Mesendoderm (in vitro differentiated cells): ENCODE measurements at regions not wholly inside any gene's neighbourhood (a gene's known extent, or its start where the extent isn't known, plus 50 kb on each side); places are given as distances from the start of the nearest gene placed in this dataset.

Experiments used
- DNase-seq: peaks from one replicate; pipeline ENCODE4 v3.0.0; 2013
- H2AK5ac ChIP-seq: 2 replicates; pipeline ENCODE4 v1.6.1; 2013; ENCODE audit warnings: low read length, inconsistent platforms
- H2BK120ac ChIP-seq: 2 replicates; pipeline ENCODE4 v1.6.1; 2013; ENCODE audit warnings: low read depth, mild to moderate bottlenecking, low read length, moderate library complexity, mixed read lengths
- H2BK15ac ChIP-seq: replicated peaks from 2 replicates; pipeline ENCODE4 v1.6.1; 2013; ENCODE audit warnings: low read depth, mild to moderate bottlenecking, moderate library complexity
- H2BK5ac ChIP-seq: 2 replicates; pipeline ENCODE4 v1.6.1; 2013; ENCODE audit warnings: low read length, inconsistent platforms
- H3K18ac ChIP-seq: 2 replicates; pipeline ENCODE4 v1.6.1; 2013; ENCODE audit warnings: mild to moderate bottlenecking, low read length, mixed read lengths
- H3K23ac ChIP-seq: one replicate; pipeline ENCODE4 v1.6.1; 2013; ENCODE audit warnings: low read length
- H3K27ac ChIP-seq: 2 replicates; pipeline ENCODE4 v1.5.1; 2013; ENCODE audit warnings: low read depth, mild to moderate bottlenecking, inconsistent platforms, low read length, moderate library complexity
- H3K27me3 ChIP-seq: 2 replicates; pipeline ENCODE4 v1.6.1; 2013; ENCODE audit warnings: low read length, control low read depth, mild to moderate bottlenecking, inconsistent platforms; ENCODE audit not compliant: insufficient read depth, poor library complexity
- H3K36me3 ChIP-seq: 2 replicates; pipeline ENCODE4 v1.6.1; 2013; ENCODE audit warnings: low read length, inconsistent platforms; ENCODE audit not compliant: control insufficient read depth, insufficient read depth
- H3K4ac ChIP-seq: one replicate; pipeline ENCODE4 v1.6.1; 2013; ENCODE audit warnings: low read depth, mild to moderate bottlenecking, low read length, moderate library complexity
- H3K4me1 ChIP-seq: 2 replicates; pipeline ENCODE4 v1.6.1; 2013; ENCODE audit warnings: low read depth, low read length, inconsistent platforms; ENCODE audit not compliant: control insufficient read depth
- H3K4me2 ChIP-seq: 2 replicates; pipeline ENCODE4 v1.6.1; 2013; ENCODE audit warnings: low read length
- H3K4me3 ChIP-seq: 2 replicates; pipeline ENCODE4 v1.5.1; 2013; ENCODE audit warnings: mild to moderate bottlenecking, low read length
- H3K56ac ChIP-seq: one replicate; pipeline ENCODE4 v1.6.1; 2013; ENCODE audit warnings: low read length
- H3K79me1 ChIP-seq: 2 replicates; pipeline ENCODE4 v1.6.1; 2013; ENCODE audit warnings: low read length, inconsistent platforms
- H3K79me2 ChIP-seq: 2 replicates; pipeline ENCODE4 v1.6.1; 2013; ENCODE audit warnings: mild to moderate bottlenecking, low read length; ENCODE audit not compliant: control insufficient read depth, insufficient read depth
- H3K9ac ChIP-seq: 2 replicates; pipeline ENCODE4 v1.6.1; 2013; ENCODE audit warnings: low read length, inconsistent platforms
- H4K5ac ChIP-seq: one replicate; pipeline ENCODE4 v1.6.1; 2013; ENCODE audit warnings: low read length
- H4K8ac ChIP-seq: one replicate; pipeline ENCODE4 v1.6.1; 2013; ENCODE audit warnings: low read depth, mild to moderate bottlenecking, control low read depth, low read length, moderate library complexity
- WGBS: extraction: QIAGEN DNeasy Blood & Tissue Kit; methylation state at CpG from one replicate; pipeline ENCODE4 v1.1.7; 2013; ENCODE audit warnings: low lambda C conversion rate, missing lambda C conversion rate; ENCODE audit not compliant: insufficient coverage; ENCODE audit errors: extremely low coverage; 5-methylcytosine and 5-hydroxymethylcytosine counted together

- Histone ChIP-seq H3K79me1 (no peaks in the 10 kb centered on the region), H3K27ac (no peak overlapping the region), H2AK5ac (no peak overlapping the region), H3K56ac (no peak overlapping the region), H4K8ac (no peak overlapping the region), H3K18ac (no peak overlapping the region), H3K27me3 (no peaks in the 10 kb centered on the region), H3K4ac (no peak overlapping the region), H2BK120ac (no peak overlapping the region), H4K5ac (no peak overlapping the region), H3K23ac (no peak overlapping the region), H3K4me3 (no peak overlapping the region), H2BK5ac (no peak overlapping the region), H3K79me2 (no peaks in the 10 kb centered on the region), H3K9ac (no peak overlapping the region), H3K36me3 (no peaks in the 10 kb centered on the region), H2BK15ac (no peak overlapping the region), H3K4me2 (no peak overlapping the region), H3K4me1 (peaks cover 4% of the 10 kb centered on the region)
- no CpG with 5 or more reads among the region's 3 CpGs for WGBS
- no peak for DNase-seq
These were observed 52.0 kb upstream of the TANC2 start for GRCh38 chr17:62913991-62914570.

GRCh38 chr17:62912363-62912762, 53.7 kb upstream of the TANC2 start:
- H3K9ac ChIP-seq: no peak overlapping the region
- H4K5ac ChIP-seq: no peak overlapping the region
- no peak overlapping the region for H3K4ac ChIP-seq
- H2BK5ac ChIP-seq: no peak overlapping the region
- no peak overlapping the region for H2BK15ac ChIP-seq
- no peak overlapping the region for H3K18ac ChIP-seq
- H3K56ac ChIP-seq: no peak overlapping the region
- H3K79me1 ChIP-seq: no peaks in the 10 kb centered on the region
- H3K4me1 ChIP-seq: peaks cover 4% of the 10 kb centered on the region
- no peak overlapping the region for H3K4me2 ChIP-seq
- H3K23ac ChIP-seq: no peak overlapping the region
- H3K79me2 ChIP-seq: no peaks in the 10 kb centered on the region
- no peak overlapping the region for H2AK5ac ChIP-seq
- no peak overlapping the region for H2BK120ac ChIP-seq
- no peak overlapping the region for H4K8ac ChIP-seq
- no peaks in the 10 kb centered on the region for H3K36me3 ChIP-seq
- DNase-seq: no peak
- no peak overlapping the region for H3K4me3 ChIP-seq
- no peak overlapping the region for H3K27ac ChIP-seq
- no CpG with 5 or more reads among the region's 4 CpGs for WGBS
- no peaks in the 10 kb centered on the region for H3K27me3 ChIP-seq

GRCh38 chr17:62911114-62911513, 54.9 kb upstream of the TANC2 start:
- no peak overlapping the region for H4K5ac ChIP-seq
- H3K79me2 ChIP-seq: no peaks in the 10 kb centered on the region
- no peak overlapping the region for H2BK15ac ChIP-seq
- H2BK5ac ChIP-seq: no peak overlapping the region
- H3K27me3 ChIP-seq: no peaks in the 10 kb centered on the region
- H3K56ac ChIP-seq: no peak overlapping the region
- no peak overlapping the region for H3K23ac ChIP-seq
- H3K4me1 ChIP-seq: no peaks in the 10 kb centered on the region
- no peak overlapping the region for H3K4me3 ChIP-seq
- no peak overlapping the region for H2BK120ac ChIP-seq
- no peaks in the 10 kb centered on the region for H3K36me3 ChIP-seq
- H3K27ac ChIP-seq: no peak overlapping the region
- H3K18ac ChIP-seq: no peak overlapping the region
- H2AK5ac ChIP-seq: no peak overlapping the region
- H3K9ac ChIP-seq: no peak overlapping the region
- no peak overlapping the region for H3K4ac ChIP-seq
- no peak overlapping the region for H3K4me2 ChIP-seq
- DNase-seq: no peak
- no CpG with 5 or more reads among the region's 3 CpGs for WGBS
- H3K79me1 ChIP-seq: no peaks in the 10 kb centered on the region
- H4K8ac ChIP-seq: no peak overlapping the region

GRCh38 chr17:62910277-62910676, 55.8 kb upstream of the TANC2 start:
- no peaks in the 10 kb centered on the region for H3K4me1 ChIP-seq
- H3K4ac ChIP-seq: no peak overlapping the region
- no peak overlapping the region for H3K18ac ChIP-seq
- no peak overlapping the region for H3K4me2 ChIP-seq
- no peak overlapping the region for H3K4me3 ChIP-seq
- H3K56ac ChIP-seq: no peak overlapping the region
- H3K23ac ChIP-seq: no peak overlapping the region
- H4K5ac ChIP-seq: no peak overlapping the region
- WGBS: no CpG with 5 or more reads among the region's 4 CpGs
- no peak overlapping the region for H4K8ac ChIP-seq
- H3K9ac ChIP-seq: no peak overlapping the region
- H3K27ac ChIP-seq: no peak overlapping the region
- H3K79me2 ChIP-seq: no peaks in the 10 kb centered on the region
- H3K27me3 ChIP-seq: no peaks in the 10 kb centered on the region
- no peak overlapping the region for H2AK5ac ChIP-seq
- no peak overlapping the region for H2BK120ac ChIP-seq
- no peaks in the 10 kb centered on the region for H3K36me3 ChIP-seq
- DNase-seq: no peak
- no peaks in the 10 kb centered on the region for H3K79me1 ChIP-seq
- H2BK15ac ChIP-seq: no peak overlapping the region
- H2BK5ac ChIP-seq: no peak overlapping the region

GRCh38 chr17:62907961-62908360, 58.1 kb upstream of the TANC2 start:
- Histone ChIP-seq H3K4ac (no peak overlapping the region), H3K23ac (no peak overlapping the region), H4K5ac (no peak overlapping the region), H3K4me3 (no peak overlapping the region), H3K79me1 (no peaks in the 10 kb centered on the region), H3K36me3 (no peaks in the 10 kb centered on the region), H4K8ac (no peak overlapping the region), H3K56ac (no peak overlapping the region), H3K4me1 (no peaks in the 10 kb centered on the region), H3K9ac (no peak overlapping the region), H2BK5ac (no peak overlapping the region), H3K27me3 (no peaks in the 10 kb centered on the region), H3K79me2 (no peaks in the 10 kb centered on the region), H2BK120ac (no peak overlapping the region), H2BK15ac (no peak overlapping the region), H3K18ac (no peak overlapping the region), H2AK5ac (no peak overlapping the region), H3K4me2 (no peak overlapping the region), H3K27ac (no peak overlapping the region)
- no peak for DNase-seq
- no CpG with 5 or more reads among the region's 4 CpGs for WGBS

GRCh38 chr17:62906881-62907280, 59.2 kb upstream of the TANC2 start:
- H2BK15ac ChIP-seq: no peak overlapping the region
- no peak overlapping the region for H3K27ac ChIP-seq
- H3K18ac ChIP-seq: no peak overlapping the region
- no peak overlapping the region for H2BK5ac ChIP-seq
- H2AK5ac ChIP-seq: no peak overlapping the region
- H3K56ac ChIP-seq: no peak overlapping the region
- H3K4me2 ChIP-seq: no peak overlapping the region
- H2BK120ac ChIP-seq: no peak overlapping the region
- no peak overlapping the region for H3K23ac ChIP-seq
- no peaks in the 10 kb centered on the region for H3K27me3 ChIP-seq
- H3K36me3 ChIP-seq: no peaks in the 10 kb centered on the region
- H3K9ac ChIP-seq: no peak overlapping the region
- DNase-seq: no peak
- no peaks in the 10 kb centered on the region for H3K79me2 ChIP-seq
- H4K5ac ChIP-seq: no peak overlapping the region
- no peaks in the 10 kb centered on the region for H3K79me1 ChIP-seq
- no peak overlapping the region for H3K4me3 ChIP-seq
- H3K4ac ChIP-seq: no peak overlapping the region
- no peak overlapping the region for H4K8ac ChIP-seq
- no peaks in the 10 kb centered on the region for H3K4me1 ChIP-seq
